OCI-LY3 (cell line): ENCODE measurements at regions not wholly inside any gene's neighbourhood (a gene's known extent, or its start where the extent isn't known, plus 50 kb on each side); places are given as distances from the start of the nearest gene placed in this dataset.

Experiments used
- EZH2phosphoT487 ChIP-seq: fragments of 200-600 bp; shearing (Covaris generic); IDR thresholded peaks from 2 replicates; pipeline ENCODE4 v1.6.1; 2018; ENCODE audit warnings: antibody characterized with exemption, mixed run types, low read depth
- TF ChIP-seq, protein P1 (sequence below): fragments of 200-600, 300-600 bp; sonication (generic); IDR thresholded peaks from 2 replicates; pipeline ENCODE4 v1.5.1; 2014; ENCODE audit warnings: antibody characterized with exemption, low read length, low read depth

DNA sequence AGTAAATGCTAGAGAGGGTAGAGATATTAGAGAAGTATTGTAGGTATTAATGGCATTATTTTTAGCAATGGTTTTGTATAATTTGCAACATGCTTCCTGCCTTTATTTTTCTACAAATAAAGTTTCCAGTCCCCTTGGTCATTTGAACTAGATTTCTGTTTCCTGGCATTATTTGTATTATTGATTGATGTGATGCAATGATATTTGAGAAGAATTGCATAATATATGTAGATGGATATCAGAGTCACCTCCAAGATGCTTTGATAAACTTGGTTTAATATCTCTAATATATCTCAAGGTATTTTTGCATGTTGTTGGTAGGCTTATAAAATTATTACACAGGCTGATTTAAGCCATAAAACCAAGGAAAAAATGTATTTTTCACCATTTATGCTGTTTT lies 1054.5 kb downstream of the SLITRK1 start:
- no peak for TF ChIP-seq EZH2phosphoT487
- TF ChIP-seq, protein P1, sequence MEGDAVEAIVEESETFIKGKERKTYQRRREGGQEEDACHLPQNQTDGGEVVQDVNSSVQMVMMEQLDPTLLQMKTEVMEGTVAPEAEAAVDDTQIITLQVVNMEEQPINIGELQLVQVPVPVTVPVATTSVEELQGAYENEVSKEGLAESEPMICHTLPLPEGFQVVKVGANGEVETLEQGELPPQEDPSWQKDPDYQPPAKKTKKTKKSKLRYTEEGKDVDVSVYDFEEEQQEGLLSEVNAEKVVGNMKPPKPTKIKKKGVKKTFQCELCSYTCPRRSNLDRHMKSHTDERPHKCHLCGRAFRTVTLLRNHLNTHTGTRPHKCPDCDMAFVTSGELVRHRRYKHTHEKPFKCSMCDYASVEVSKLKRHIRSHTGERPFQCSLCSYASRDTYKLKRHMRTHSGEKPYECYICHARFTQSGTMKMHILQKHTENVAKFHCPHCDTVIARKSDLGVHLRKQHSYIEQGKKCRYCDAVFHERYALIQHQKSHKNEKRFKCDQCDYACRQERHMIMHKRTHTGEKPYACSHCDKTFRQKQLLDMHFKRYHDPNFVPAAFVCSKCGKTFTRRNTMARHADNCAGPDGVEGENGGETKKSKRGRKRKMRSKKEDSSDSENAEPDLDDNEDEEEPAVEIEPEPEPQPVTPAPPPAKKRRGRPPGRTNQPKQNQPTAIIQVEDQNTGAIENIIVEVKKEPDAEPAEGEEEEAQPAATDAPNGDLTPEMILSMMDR, result no peak
